Activated T-helper 1 cell treated with Interleukin-2 at 50 U/mL for 16 hours (primary cell): ENCODE measurements at regions not wholly inside any gene's neighbourhood (a gene's known extent, or its start where the extent isn't known, plus 50 kb on each side); places are given as distances from the start of the nearest gene placed in this dataset.

Experiments used
- DNase-seq: peaks from one replicate; pipeline ENCODE4 v3.0.0-alpha.2; 2020; ENCODE audit warnings: low read depth

- no peak for DNase-seq
These were observed 147.1 kb downstream of the CHST1 start for GRCh38 chr11:45518141-45518832.

DNA sequence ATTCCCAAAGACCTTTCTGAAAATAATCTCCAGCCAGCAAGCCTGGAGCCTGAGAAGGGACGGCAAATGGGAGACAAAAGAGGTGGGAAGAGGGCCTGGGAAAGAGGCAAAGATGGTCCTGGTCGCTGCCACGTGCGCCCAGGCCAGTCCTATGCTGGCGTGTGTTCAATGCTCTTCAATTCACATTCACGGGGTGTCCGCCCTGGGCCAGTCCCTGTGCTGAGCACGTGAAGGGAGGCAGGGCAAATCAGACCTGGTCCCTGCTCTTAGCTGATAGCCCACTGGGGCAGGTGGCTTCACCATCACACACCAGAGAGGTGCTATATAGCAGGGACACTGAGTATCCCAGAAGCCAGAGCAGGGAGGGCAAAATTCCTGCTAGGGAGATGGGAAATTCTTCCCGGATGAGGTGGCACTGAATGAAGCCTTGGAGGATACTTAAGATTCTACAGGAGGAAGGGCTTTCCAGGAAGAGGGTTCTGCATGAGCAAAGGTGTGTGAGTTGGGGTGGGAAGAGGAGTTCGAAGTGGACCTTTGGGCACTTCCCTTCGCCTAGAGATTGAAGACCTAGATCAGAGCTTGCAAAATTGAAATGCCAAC is 148.2 kb downstream of the CHST1 start:
- no peak for DNase-seq

DNA sequence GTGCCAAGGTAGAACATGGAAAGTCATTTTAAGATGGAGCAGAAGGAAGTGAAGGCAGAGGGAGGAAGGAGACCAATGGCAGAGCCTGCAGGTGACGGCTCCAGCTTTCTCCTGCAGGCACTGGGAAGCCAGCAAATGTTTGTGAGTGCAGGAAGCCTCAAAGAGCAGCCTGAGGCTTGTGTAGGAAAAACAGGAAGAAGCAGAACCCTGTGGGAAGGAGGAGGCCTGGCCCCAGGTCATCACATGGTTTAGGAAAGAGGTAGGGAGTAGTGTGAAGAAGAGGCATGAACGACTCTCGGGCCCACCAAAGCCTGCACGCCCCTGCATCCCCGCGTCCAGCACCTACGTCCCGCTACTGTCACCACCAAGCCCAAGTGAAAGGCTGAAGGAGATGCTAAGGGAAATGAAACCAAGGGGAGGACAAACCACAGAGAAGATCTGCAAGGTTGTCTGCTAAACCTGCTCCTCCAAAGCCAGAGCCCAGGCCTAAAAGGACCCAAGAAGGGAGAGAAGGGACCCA is 151.5 kb downstream of the CHST1 start:
- no peak for DNase-seq

- no peak for DNase-seq
These were observed 152.8 kb downstream of the CHST1 start for GRCh38 chr11:45512471-45513148.

- no peak for DNase-seq
These were observed 153.9 kb downstream of the CHST1 start for GRCh38 chr11:45511566-45511965.

GRCh38 chr11:45507916-45508315 is 157.5 kb downstream of the CHST1 start:
- no peak for DNase-seq

- DNase-seq: no peak
These were observed 162.1 kb downstream of the CHST1 start for GRCh38 chr11:45503311-45503710.

DNA sequence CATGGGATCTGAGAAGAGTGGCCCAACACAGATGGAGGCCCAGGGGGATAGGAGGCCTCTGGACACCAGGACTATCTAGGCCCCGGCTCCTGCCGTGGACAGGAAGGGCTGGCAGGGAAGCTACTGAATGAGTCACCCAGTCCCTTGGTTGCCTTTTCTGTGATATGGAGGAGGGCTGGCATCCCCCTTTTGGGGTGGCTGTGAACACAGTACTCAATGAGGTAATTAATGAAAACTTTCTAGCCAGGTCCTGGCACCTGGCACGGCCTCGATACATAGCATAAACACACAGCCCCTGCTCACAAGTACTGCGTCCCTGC is 163.2 kb downstream of the CHST1 start:
- DNase-seq: no peak

- DNase-seq: no peak
These were observed 163.8 kb downstream of the CHST1 start for GRCh38 chr11:45501392-45502225.

GRCh38 chr11:45500451-45500850 is 165.0 kb downstream of the CHST1 start:
- DNase-seq: no peak

DNA sequence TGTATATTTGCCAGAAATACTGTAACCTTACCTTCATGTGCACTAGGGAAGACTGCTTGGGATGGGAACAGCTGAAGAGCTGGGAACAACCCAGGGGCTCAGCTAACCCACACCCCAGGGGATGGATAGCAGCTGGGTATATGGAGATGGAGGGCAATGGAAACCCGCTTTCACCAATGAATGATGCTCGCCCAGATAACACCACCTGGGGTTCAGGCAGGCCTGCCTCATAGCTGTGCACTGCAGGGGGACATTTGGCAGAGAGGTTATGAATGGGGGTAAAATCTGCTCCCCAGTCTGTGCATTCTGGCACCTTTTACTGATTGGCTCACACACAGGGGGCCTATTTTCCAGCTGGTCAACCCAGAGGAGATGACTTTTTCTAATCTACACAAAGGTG is 170.7 kb downstream of the CHST1 start:
- no peak for DNase-seq

- no peak for DNase-seq
These were observed 176.0 kb downstream of the CHST1 start for GRCh38 chr11:45489281-45489905.

DNA sequence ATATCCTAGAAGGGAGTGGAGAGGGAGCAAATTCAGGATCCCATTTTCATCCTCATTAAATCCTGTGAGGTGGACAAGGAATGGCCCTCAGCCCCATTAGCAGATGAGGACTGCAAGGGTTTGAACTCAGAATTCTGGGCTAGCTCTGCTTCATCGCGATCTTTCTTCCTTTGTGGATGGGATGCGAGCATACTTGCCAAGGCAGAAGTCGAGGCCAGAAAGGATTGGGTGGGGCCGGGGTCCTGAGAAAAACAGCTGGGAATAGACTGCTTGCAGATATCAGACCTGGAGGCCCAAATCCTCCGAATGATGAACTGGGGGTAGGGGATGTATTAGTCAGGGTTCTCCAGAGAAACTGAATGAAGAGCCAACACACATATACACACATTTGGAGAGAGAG is 179.0 kb downstream of the CHST1 start:
- DNase-seq: no peak

DNA sequence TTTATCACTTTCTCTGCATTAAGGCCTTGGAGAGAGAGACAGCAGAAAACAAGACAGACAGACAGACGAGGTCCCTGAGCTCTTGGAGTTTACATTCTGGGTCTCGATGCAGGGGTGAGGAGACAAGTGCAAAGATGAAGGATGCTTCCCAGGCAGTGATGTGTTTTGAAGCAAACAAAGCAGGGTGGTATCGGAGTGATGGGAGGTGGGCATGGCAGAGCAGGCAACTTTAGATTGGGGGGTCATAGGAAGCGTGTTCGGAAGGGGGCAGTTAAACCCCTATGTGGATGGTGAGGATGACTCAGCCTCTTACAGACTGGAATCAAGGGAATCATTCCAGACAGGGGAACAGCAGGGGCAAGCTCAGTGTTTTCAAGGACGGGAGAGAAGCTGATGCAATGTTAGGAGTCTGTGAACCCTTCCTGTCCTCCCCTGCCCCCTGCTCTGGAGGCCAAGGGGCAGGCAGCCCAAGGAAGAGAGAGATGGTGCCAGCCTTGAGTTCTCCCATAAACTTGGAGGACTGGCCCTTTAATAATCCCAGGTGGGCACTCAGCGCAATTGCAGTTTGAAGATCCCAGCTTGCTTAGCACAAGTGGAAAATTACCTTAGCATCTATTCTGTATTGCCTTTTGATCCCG is 180.2 kb downstream of the CHST1 start:
- no peak for DNase-seq

- DNase-seq: no peak
These were observed 181.0 kb downstream of the CHST1 start for GRCh38 chr11:45484326-45484883.

- no peak for DNase-seq
These were observed 182.0 kb downstream of the CHST1 start for GRCh38 chr11:45483416-45483815.

DNA sequence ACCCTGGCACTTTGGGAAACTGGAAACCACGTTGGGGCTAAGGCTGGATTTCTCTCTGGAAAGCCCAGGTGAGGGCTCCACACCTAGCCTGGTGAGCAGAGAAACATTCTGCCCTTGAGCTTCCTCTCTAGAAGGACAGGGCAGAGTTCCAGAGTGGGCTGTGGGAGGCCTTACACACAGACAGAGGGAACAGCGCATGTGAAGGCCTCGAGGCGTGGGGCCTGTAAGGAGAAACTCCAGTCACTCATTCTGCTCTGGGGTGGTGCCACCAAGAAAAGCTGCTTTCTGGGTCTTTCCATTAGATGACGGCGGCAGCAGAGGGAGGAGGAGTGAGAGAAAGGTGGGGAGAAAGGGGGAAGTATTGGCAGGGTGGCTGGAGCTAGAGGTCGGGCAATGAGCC is 183.1 kb downstream of the CHST1 start:
- no peak for DNase-seq

- no peak for DNase-seq
These were observed 184.4 kb downstream of the CHST1 start for GRCh38 chr11:45481026-45481425.

DNA sequence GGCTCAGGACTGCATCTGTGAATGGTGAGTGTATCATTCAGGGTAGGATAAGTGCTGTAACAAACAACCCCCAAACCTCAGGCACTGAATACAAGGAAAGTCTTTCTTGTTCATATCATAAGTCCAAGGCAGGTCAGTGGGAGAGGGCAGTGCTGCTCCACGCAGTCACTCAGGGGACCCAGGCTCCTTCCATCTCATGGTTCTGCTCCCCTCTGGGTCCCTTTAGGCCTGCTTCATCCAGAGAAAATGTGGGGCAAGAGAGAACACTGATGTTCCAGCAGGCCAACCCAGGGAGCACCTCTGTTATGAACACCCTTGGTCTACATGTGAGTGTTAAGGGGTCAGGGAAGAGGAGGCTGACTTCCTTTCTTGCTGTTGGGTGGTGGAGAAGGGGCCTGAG is 187.8 kb downstream of the CHST1 start:
- no peak for DNase-seq

GRCh38 chr11:45476126-45476525 is 189.3 kb downstream of the CHST1 start:
- no peak for DNase-seq

DNA sequence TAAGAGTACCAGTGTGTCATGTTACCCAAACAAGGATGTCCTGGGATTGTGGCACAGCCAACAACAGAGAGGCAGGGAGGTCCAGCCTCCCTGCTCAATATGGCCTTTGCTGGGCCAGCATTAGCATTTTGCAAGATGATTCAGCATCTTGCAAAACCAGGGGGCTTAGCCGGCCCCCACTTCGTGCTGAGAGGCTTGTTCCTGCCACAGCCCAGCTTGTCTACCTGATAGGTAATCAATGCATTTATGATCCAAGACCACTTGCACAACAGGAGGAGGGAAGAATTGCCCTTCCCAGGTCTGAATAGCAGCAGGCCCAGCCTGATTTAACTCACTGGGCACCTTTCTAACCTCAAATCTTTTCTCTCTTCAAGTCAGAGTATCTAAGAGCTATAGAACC is 189.0 kb upstream of the SYT13 start:
- DNase-seq: no peak
